Astrocyte (in vitro differentiated cells and primary cell): ENCODE measurements at regions not wholly inside any gene's neighbourhood (a gene's known extent, or its start where the extent isn't known, plus 50 kb on each side); places are given as distances from the start of the nearest gene placed in this dataset.

Experiments
- EZH2 ChIP-seq: IDR thresholded peaks from 2 replicates; pipeline ENCODE4 v1.6.1; 2012; ENCODE audit warnings: mild to moderate bottlenecking, low read length, inconsistent platforms; ENCODE audit not compliant: insufficient read depth
- TF ChIP-seq, protein P1 (sequence below): IDR thresholded peaks from 2 replicates; pipeline ENCODE4 v1.5.1; 2011; ENCODE audit warnings: low read depth, mild to moderate bottlenecking, inconsistent platforms, low read length, moderate library complexity; ENCODE audit not compliant: insufficient read depth

DNA sequence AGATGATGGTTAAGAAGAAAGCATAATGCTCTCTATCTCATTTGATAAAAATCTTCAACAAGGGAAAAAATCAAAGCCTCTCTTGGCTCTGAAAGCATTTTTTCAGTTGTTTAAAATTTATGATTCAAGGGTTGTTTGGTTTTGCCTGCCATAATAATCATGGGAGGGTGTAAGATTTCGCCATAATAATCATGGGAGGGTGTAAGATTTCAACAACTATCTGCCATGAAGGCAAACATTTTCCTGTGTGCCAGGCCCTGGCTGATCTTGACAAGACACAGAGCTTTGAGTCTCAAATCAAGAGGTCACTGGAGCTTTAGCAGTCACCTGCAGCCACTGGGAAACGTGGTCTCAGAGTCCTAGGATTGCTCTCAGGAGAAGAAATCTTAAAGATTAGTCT is 175.1 kb upstream of the PIEZO2 start:
- TF ChIP-seq, protein P1, sequence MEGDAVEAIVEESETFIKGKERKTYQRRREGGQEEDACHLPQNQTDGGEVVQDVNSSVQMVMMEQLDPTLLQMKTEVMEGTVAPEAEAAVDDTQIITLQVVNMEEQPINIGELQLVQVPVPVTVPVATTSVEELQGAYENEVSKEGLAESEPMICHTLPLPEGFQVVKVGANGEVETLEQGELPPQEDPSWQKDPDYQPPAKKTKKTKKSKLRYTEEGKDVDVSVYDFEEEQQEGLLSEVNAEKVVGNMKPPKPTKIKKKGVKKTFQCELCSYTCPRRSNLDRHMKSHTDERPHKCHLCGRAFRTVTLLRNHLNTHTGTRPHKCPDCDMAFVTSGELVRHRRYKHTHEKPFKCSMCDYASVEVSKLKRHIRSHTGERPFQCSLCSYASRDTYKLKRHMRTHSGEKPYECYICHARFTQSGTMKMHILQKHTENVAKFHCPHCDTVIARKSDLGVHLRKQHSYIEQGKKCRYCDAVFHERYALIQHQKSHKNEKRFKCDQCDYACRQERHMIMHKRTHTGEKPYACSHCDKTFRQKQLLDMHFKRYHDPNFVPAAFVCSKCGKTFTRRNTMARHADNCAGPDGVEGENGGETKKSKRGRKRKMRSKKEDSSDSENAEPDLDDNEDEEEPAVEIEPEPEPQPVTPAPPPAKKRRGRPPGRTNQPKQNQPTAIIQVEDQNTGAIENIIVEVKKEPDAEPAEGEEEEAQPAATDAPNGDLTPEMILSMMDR, result no peak
- TF ChIP-seq EZH2, result no peak
